IPS DF 6.9 (cell line): ENCODE measurements at regions not wholly inside any gene's neighbourhood (a gene's known extent, or its start where the extent isn't known, plus 50 kb on each side); places are given as distances from the start of the nearest gene placed in this dataset.

Source experiments
- DNase-seq: peaks from one replicate; pipeline ENCODE4 v3.0.0-alpha.2; 2013; ENCODE audit warnings: low read depth, low spot score
- H3K27ac ChIP-seq: one replicate; pipeline ENCODE4 v1.5.1; 2013; ENCODE audit warnings: low read length, control low read depth
- H3K27me3 ChIP-seq: 2 replicates; pipeline ENCODE4 v1.6.1; 2013; ENCODE audit warnings: mild to moderate bottlenecking, low read length; ENCODE audit not compliant: control insufficient read depth, insufficient read depth
- H3K36me3 ChIP-seq: 2 replicates; pipeline ENCODE4 v1.6.1; 2013; ENCODE audit warnings: low read length; ENCODE audit not compliant: control insufficient read depth, insufficient read depth
- H3K4me1 ChIP-seq: 2 replicates; pipeline ENCODE4 v1.6.1; 2013; ENCODE audit warnings: low read length; ENCODE audit not compliant: control insufficient read depth, insufficient read depth
- H3K4me3 ChIP-seq: 2 replicates; pipeline ENCODE4 v1.5.1; 2013; ENCODE audit warnings: mild to moderate bottlenecking, low read length
- H3K9me3 ChIP-seq: 2 replicates; pipeline ENCODE4 v1.6.1; 2013; ENCODE audit warnings: low read length, inconsistent platforms; ENCODE audit not compliant: control insufficient read depth, insufficient read depth
- WGBS: extraction: QIAGEN DNeasy Blood & Tissue Kit; methylation state at CpG from one replicate; pipeline ENCODE4 v1.1.7; 2013; ENCODE audit warnings: mixed read lengths, missing lambda C conversion rate; ENCODE audit not compliant: insufficient read length, insufficient coverage; 5-methylcytosine and 5-hydroxymethylcytosine counted together

DNA sequence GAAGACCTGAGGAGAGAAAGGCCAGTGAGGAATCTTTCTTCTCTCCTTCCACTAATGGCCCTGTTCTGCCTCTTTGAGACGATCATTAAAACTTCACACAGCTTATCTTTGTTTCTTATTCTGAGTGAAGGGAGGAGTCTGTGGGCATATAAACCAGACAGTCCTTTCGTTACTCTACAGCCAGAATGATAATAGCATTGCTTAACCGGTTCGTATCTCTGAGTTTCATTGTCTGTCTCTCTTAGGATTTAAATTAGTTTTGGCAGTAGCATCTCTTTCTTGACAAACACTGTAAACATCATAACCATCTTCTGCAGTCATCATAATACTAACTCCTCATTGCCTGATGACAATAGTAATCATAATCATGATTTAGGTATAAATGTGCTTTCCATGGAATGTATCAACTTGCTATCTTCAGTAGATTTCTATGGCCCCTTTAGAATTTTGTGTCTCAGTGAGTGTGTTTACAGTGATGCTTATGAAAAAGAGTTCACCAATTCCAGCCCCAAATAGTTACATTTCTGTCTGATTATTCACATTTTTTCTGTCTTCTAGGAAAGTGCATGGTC, 618.8 kb upstream of the KLF4 start:
- no peaks in the 10 kb centered on the region for H3K9me3 ChIP-seq
- no CpG with 5 or more reads among the region's 4 CpGs for WGBS
- H3K36me3 ChIP-seq = no peaks in the 10 kb centered on the region
- no peak overlapping the region for H3K27ac ChIP-seq
- no peaks in the 10 kb centered on the region for H3K4me1 ChIP-seq
- no peaks in the 10 kb centered on the region for H3K27me3 ChIP-seq
- no peak for DNase-seq
- H3K4me3 ChIP-seq = no peak overlapping the region

DNA sequence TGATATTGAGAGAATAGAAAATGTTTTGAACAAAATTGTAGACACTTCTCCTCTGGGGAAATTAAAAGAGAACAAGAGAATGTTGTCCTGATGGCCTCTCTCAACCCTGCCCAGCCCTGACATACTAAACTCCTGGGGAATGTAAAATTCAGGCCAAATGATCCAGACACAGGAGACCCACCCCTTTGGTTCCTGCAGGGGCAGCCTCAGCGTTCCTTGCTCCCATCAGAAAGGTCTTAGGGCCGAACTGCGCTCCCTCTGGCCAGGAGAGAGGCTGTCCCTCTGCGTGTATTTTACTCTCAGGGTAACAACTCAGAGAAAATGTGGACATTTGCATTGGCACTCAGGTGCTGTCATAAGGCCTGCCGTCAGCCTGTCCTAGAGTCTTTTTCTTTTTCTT, 616.3 kb upstream of the KLF4 start:
- Histone ChIP-seq H3K27ac (no peak overlapping the region), H3K4me3 (no peak overlapping the region), H3K9me3 (no peaks in the 10 kb centered on the region), H3K27me3 (no peaks in the 10 kb centered on the region), H3K36me3 (no peaks in the 10 kb centered on the region), H3K4me1 (no peaks in the 10 kb centered on the region)
- no CpG with 5 or more reads among the region's 5 CpGs for WGBS
- no peak for DNase-seq

DNA sequence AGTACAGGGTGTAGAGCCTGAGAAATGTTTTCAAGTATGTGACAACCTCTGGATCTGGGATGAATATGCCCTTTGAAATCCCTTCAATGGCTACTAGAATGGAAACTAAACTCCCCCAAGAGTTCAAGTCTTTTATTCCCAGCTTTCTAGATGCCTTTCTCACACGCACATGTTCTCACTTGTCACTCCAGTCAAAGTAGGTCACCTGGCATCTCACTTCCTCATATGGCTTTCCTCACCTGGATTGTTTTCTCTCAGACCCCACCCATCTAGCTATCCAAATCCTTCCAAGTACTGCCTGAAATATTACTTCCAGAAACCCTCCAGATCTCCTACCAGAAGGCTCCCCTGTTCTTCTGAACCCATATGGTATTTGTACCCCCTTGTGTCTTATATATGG, 615.4 kb upstream of the KLF4 start:
- Histone ChIP-seq H3K36me3 (no peaks in the 10 kb centered on the region), H3K4me1 (no peaks in the 10 kb centered on the region), H3K27me3 (no peaks in the 10 kb centered on the region), H3K4me3 (no peak overlapping the region), H3K9me3 (no peaks in the 10 kb centered on the region), H3K27ac (no peak overlapping the region)
- no CpG with 5 or more reads among the region's 1 CpG for WGBS
- no peak for DNase-seq

DNA sequence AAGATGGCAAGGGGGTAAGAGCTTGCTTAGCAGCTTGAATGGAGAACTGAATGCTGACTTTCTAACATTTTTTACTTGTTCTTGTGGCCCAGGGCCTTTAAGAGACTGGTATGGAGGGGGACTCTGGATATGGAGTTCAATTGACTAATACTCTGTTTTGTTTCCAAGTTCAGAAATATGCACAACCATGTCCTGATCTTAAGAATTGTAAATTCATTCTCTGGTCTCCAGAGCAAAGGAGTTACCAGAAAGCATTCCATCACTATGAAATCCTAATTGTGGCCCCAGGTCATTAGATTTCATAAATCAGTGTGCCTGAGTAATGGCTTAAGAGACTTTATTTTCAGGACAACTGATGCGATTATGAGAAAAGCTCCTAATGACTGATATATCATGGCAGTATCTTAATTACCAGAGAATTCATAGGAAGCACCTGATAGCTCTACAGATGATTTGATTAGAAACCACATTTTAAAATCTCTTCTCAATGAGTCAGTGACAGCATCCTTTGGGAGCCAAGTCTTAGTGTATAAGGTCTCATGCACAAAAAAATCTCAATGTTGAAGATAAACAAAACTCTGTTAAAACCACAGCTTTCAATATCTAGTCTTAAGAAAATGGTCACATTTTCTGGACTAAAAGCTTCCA, 613.6 kb upstream of the KLF4 start:
- no CpG with 5 or more reads among the region's 1 CpG for WGBS
- no peak for DNase-seq
- no peak overlapping the region for H3K4me3 ChIP-seq

DNA sequence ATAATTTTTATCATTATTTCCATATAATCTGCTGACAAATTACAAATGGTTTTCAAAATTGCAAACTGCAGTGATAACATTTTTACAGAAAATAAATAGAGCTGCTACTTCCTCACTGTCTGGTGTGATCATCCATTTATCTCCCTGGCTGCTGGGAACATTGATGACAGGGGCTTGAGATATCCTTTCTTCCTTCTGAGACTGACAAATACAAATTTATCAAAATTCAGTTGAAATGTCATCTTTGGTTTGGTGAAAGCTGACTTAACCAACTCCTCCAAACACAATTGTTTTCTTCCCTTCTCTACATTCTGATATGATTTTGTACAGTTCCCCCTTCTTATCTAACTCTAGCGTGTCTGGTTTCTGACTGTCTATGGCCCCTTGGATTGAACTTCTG, 611.8 kb upstream of the KLF4 start:
- H3K9me3 ChIP-seq = no peaks in the 10 kb centered on the region
- no peak overlapping the region for H3K4me3 ChIP-seq
- WGBS = no CpG with 5 or more reads among the region's 1 CpG
- no peaks in the 10 kb centered on the region for H3K4me1 ChIP-seq
- H3K36me3 ChIP-seq = no peaks in the 10 kb centered on the region
- no peak overlapping the region for H3K27ac ChIP-seq
- no peaks in the 10 kb centered on the region for H3K27me3 ChIP-seq
- DNase-seq = no peak

More for the DNA sequence above, 613.6 kb upstream of the KLF4 start:
- H3K9me3 ChIP-seq = no peaks in the 10 kb centered on the region
- no peaks in the 10 kb centered on the region for H3K4me1 ChIP-seq
- no peaks in the 10 kb centered on the region for H3K27me3 ChIP-seq
- H3K36me3 ChIP-seq = no peaks in the 10 kb centered on the region
- H3K27ac ChIP-seq = no peak overlapping the region

DNA sequence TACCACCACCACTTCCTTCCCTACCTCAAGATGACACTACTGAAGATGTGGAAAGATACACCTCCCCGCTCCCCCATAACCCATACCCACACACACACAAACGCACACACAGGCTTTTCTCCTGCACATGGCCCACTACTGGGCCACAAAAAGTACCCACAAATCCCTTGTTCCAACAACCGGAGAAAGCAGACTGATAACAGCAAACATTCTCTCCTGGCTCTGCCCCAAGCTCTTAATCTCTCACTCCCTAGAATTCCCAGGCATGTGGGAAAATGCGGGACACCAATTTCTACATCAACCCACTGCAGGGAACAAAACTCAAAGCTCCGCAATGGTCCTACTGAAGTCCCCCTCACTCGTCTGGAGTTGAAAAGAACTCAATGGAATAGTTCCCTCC, 611.0 kb upstream of the KLF4 start:
- WGBS = no CpG with 5 or more reads among the region's 6 CpGs
- Histone ChIP-seq H3K4me1 (no peaks in the 10 kb centered on the region), H3K9me3 (no peaks in the 10 kb centered on the region), H3K4me3 (no peak overlapping the region), H3K27me3 (no peaks in the 10 kb centered on the region), H3K27ac (no peak overlapping the region), H3K36me3 (no peaks in the 10 kb centered on the region)
- DNase-seq = no peak

DNA sequence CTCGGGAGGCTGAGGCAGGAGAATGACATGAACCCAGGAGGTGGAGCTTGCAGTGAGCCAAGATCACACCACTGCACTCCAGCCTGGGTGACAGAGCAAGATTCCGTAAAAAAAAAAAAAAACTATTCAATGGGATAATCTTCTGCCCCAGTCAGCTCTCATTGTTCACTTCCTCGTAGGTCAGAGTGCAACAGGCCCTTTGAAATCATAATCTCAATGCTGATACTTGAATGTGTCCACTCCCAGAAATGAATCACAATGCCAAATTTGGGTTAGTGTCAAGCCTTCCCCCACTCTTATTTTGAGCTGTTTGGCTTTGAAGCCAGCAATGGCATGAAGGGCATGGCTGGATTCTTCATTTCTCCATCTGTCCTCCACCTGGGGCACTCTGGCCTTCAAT, 610.3 kb upstream of the KLF4 start:
- WGBS = no CpG with 5 or more reads among the region's 3 CpGs
- Histone ChIP-seq H3K9me3 (no peaks in the 10 kb centered on the region), H3K4me1 (peaks cover 3% of the 10 kb centered on the region), H3K27me3 (no peaks in the 10 kb centered on the region), H3K36me3 (no peaks in the 10 kb centered on the region), H3K4me3 (no peak overlapping the region), H3K27ac (no peak overlapping the region)
- DNase-seq = no peak

DNA sequence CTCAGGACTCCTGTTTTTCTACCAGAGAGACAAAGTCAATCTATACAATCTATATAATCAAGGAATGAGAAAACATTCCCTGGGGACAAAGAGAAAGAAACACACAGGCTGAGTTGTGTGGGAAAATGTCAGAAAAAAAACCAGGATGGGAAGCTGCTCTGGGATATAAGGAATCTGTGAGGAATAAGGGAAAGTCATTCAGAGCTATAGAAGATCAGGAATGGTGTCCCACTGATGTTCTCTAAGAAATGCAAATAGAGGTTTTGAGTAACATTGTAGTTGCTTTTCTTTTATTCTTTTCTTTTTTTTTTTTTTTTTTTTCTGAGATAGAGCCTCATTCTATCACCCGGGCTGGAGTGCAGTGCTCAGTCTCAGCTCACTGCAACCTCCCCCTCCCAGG, 605.9 kb upstream of the KLF4 start:
- no peaks in the 10 kb centered on the region for H3K36me3 ChIP-seq
- no peaks in the 10 kb centered on the region for H3K9me3 ChIP-seq
- no peak for DNase-seq
- peaks cover 3% of the 10 kb centered on the region for H3K4me1 ChIP-seq
- H3K27ac ChIP-seq = no peak overlapping the region
- H3K4me3 ChIP-seq = no peak overlapping the region
- H3K27me3 ChIP-seq = no peaks in the 10 kb centered on the region
- no CpG with 5 or more reads among the region's 1 CpG for WGBS

DNA sequence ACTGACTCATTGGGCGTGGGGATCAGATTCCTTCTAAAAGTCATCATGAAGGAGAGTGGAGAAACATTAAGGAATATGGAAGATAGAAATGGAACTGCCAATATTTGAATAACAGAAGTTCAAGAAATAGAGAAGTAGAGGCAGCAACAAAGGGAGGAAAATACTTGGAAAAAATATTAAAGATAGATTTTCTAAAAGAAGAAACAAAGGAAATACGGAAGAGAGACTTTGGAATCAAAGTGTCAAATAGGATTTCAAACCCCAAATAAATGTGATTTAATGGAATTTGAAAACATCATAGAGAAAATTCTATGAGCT, 605.1 kb upstream of the KLF4 start:
- H3K27ac ChIP-seq = no peak overlapping the region
- no CpG with 5 or more reads among the region's 2 CpGs for WGBS
- H3K36me3 ChIP-seq = no peaks in the 10 kb centered on the region
- H3K4me1 ChIP-seq = peaks cover 3% of the 10 kb centered on the region
- DNase-seq = no peak
- no peak overlapping the region for H3K4me3 ChIP-seq
- no peaks in the 10 kb centered on the region for H3K27me3 ChIP-seq
- no peaks in the 10 kb centered on the region for H3K9me3 ChIP-seq

DNA sequence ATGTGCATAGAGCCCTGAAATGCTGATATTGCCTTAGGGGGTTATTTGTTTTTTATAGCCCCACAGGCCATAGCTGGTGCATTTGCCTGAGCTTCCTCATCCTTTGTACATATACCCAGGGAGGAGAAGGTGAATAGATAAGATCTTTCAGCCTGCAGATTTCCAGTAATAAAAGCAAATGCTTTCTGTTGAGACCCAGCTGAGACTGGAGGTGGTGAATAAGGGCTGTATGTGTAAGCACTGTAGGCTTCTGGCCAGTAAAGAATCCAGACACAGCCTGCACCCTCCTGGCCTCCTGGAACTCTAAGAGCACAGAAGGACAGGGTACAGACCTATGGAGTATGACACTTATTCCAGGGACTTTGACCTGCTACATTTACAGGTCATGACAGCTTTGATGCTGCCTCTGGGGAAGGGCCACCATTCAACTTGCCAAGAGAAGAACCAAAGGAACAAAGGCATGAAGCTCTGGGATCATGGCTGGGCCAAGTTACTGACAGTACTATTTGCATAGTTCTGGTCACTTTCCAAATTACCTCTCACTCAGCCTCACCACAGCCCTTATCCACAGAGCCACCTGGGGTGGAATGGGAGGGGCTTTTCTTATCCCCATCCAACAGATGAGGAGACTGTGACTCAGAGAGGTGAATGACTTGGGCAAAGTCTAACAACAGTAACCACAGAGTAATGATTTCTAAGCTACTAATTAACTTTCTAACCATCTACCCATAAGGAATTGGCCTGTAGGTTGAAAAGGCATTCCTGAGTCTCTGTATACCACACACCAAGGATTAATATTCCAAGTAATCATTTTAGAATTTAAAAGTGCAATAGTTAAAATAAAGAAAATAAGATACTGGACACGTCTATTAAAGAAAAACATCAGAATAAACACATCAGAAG, 604.5 kb upstream of the KLF4 start:
- no peak for DNase-seq
- no peak overlapping the region for H3K27ac ChIP-seq
- H3K36me3 ChIP-seq = no peaks in the 10 kb centered on the region
- no peaks in the 10 kb centered on the region for H3K27me3 ChIP-seq
- WGBS = no CpG with 5 or more reads among the region's 1 CpG
- no peak overlapping the region for H3K4me3 ChIP-seq
- peaks cover 3% of the 10 kb centered on the region for H3K4me1 ChIP-seq
- H3K9me3 ChIP-seq = no peaks in the 10 kb centered on the region
